ENCODE measurements at regions not wholly inside any gene's neighbourhood (a gene's known extent, or its start where the extent isn't known, plus 50 kb on each side); places are given as distances from the start of the nearest gene placed in this dataset.
"Not testable (repeated sequence)": the region's sequence is repeated elsewhere in the genome, so short reads cannot be mapped to it uniquely, and the experiment has no call there.

- DNase-seq (ENCODE audit: low read depth in 2 of 2), result no peak
Observed at GRCh38 chr6:133047706-133048105, 193.5 kb upstream of the EYA4 start.

GRCh38 chr6:133051240-133051639, 189.9 kb upstream of the EYA4 start:
- DNase-seq (ENCODE audit: low read depth in 2 of 2), result no peak

DNA sequence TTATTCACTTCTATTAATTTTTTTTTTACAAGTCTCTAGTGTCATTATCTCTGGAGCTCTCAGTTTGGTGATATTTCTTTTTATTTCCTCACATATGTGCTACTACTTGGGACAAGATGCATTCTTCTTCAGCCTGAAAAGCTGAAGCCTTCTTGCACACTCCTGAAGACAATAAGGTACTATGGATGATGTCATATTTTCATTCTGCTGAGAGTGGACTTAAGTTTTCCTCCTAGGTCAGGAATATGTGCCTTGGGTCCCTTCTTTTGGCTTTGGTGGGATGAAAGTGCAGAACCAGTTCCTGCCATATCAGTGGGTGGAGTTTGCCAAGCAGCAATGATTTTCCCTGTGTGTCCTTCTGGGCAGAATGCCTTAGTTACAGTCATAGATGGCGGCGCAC, 188.7 kb upstream of the EYA4 start:
- DNase-seq (ENCODE audit: low read depth in 2 of 2), result no peak

DNA sequence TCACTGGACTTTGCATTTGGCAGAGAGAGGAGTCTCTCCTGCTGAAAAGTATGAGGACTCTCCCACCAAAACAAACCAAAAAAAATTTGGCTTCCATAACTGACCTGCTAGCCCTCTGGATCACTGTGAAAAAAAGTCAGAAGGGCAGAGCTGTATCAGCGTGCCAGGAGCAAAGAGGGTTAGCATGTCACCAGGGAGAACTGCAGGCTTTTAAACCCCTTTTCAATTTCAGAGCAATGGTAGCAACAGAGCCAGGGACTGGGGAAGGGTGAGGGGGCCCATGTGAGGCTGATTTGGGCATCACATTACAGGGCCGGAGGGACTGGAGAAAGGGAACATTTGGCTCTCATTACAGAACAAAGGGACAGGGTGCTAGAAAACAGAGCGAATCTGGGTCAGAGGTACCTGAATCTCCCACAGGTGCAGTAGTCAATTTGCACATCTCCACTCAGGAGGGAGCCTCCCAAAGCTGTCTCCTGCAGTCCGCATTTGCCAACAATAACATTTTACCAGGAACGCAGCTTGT, 185.7 kb upstream of the EYA4 start:
- DNase-seq (ENCODE audit: low read depth in 2 of 2), result no peak

DNA sequence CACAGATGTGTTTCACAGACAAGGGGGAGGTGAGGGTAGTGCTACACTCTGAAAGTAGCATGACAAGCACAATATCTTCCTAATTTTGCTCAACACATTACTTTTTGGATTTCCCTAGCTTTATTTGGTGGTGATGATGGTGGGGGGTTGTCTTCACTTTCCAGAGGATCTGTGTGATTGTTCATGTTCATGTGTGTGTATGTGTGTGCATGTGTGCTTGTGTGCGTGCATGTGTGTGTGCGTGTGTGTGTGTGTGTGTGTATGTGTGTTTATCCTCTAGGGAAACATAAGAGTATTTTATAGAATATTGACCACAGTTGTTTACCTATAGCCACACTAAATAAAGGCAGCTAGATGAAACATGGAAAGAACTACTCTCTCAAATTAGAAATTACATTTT, 183.8 kb upstream of the EYA4 start:
- DNase-seq (ENCODE audit: low read depth in 2 of 2), result no peak

- no peak for DNase-seq (ENCODE audit: low read depth in 2 of 2)
Observed at GRCh38 chr6:133062077-133062476, 179.1 kb upstream of the EYA4 start.

DNA sequence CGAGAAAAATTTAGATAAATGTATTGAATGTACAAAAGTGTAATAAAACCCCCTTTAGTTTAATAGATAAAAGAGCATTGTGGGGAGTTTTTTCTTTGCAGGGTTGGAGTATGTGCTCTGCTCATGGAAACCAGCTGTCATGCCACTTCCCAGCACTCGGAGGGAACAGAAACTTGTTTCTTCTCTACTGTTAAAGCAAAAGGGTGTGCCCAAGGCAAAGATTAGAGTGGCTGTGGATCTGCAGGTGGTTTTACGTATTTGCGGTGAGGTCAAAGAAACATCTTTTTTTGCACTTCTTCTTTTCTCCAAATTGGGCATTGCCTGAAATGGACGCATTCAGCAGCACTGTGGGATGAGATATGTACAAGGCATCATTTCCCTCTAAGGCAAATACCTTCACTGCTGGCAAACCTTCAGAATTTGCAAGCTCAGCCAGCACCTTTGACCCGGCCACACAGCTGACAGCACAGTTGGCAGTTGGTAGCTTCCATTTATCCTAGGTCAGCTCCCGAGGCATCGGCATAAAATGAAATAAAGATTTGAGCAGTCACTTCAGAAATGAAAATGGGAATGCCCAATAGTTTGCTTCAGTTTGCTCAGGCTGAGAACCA, 178.4 kb upstream of the EYA4 start:
- DNase-seq (ENCODE audit: low read depth in 2 of 2), result no peak

DNA sequence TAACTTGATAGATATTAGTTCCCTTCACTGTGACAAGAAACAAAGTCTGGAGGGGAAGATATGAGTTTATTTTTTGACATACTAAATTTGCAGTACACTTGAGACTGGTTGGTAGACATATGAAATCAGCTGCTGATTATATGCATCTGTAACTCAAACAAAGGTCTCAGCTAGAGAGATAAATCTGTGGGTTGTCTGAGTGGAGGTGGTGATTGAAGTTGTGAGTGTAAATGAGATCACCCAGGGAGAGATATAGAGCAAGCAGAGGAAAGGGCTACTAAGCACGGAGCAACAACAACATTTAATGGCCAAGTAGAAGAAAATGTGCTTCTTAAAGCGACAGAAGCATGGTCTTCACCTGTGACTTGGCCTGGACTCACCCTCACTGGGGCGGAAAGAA, 173.2 kb upstream of the EYA4 start:
- no peak for DNase-seq (ENCODE audit: low read depth in 2 of 2)

DNA sequence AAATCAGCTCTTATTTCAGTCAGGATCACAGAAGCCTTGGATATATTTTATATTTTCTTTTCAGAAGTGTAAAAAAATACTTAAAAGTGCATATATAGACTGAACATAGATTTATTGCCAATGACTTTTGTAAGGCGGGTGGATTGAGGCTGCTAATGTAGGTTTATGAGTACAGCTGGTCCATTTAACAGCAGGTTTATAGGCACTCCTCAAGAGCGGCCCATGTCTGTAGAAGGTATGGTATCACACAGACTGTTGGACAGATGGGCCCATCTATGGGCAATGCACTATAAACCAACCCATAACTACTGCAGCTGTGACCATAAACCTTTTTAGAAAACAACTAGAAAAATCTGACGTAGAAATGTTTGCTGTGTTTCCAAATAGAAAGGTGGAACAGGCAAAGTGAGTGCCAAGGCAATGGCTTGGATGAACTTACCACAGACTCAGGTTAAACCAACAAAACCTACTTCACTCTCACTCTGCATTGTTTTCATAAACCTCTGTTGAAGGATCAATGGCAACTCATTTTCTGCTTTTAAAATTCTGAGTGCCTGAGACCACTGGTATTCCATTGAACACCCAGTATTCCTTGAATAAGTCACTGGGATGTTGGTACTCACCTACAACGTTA, 170.6 kb upstream of the EYA4 start:
- DNase-seq (ENCODE audit: low read depth in 2 of 2), result no peak

DNA sequence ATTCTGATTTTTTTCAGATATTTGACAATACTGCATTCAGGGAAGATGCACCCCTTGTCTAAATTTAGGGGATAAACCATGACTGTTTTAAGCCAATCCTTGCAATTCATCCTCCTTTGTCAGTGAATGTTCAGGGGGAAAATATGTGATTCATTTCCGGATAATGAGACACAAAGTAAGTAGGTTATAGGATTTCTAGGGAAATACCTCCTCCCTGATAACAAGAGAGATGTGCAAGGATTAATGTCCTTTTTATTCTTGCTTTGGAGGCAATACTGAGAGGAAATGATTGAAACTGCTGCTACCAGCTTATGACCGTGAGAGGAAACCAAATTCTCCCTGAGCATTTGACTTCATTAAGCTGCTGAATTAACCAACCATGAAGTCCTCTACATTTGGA, 161.3 kb upstream of the EYA4 start:
- no peak for DNase-seq (ENCODE audit: low read depth in 2 of 2)

- no peak for DNase-seq (ENCODE audit: low read depth in 2 of 2)
Observed at GRCh38 chr6:133083248-133083967, 157.7 kb upstream of the EYA4 start.

GRCh38 chr6:133085471-133085870, 155.7 kb upstream of the EYA4 start:
- DNase-seq (ENCODE audit: low read depth in 2 of 2), result no peak

DNA sequence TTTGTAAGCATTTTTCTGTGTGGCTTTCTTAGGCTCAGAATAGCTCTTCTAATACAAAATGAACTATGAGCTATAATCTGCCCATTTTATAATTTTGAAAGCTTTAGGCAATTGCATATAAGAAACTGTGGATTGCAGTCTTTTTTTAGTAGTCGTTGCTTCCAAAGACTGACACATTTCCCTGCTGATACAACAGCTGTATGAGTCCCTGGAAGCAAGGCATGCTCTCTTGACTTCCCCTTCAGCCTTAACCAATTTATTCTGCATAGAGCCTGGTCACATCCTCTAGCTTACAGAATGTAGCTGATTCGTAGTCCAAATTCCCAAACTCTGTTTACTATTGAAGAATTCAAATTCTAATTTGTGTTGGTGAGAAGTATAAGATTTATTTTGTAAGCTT, 155.3 kb upstream of the EYA4 start:
- DNase-seq (ENCODE audit: low read depth in 2 of 2), result no peak

DNA sequence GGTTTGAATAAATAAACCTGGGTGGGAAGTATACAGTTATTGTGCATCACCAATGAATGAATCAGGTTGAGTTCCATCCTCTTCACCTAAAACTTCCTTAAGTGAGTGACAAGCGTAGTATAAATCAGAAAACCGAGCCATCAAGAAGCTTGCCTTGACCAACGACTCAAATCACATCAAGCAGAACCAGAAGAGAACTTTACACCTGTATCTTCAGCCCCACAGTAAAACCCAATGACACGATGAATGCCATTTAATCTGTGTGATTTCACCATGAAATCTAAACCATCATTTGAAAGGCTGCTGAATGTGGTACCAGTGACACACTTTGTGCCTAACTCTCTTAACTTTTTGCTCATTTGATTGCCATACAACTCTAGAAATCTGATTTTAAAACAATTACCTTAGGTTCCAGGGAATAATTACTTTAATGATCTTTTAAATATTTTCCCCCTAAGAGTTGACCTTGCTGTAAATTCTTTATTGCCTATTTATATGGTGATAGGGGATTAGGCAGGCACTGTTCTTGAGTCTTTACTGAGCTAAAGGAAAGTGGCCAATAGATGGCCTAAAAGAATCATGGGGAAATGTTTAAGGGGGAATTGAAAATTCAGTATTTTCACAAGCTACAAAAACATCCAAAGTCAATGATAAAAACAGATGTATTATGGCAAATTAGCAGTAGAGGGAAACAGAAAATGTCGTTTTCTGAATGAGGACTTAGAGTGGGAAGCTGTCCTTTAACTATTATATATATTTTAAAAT, 152.0 kb upstream of the EYA4 start:
- no peak for DNase-seq (ENCODE audit: low read depth in 2 of 2)

DNA sequence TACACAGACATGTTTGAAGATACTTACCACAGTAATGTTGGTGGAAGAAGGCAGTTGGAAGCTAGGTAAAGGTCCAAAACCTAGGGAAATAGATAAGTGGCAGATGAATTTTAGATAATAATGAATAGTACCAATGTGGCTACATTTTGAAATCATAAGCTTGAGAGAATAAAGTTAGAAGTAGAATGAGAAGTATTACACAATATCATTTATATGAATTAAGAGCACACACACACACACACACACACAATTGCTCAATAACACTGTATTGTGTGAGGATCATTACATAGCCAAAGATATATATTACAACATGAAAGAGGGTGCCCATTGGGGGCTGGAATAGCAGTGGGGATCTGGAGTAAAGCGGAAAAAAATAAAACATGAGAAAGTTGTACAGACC, 149.0 kb upstream of the EYA4 start:
- DNase-seq (ENCODE audit: low read depth in 2 of 2), result no peak

DNA sequence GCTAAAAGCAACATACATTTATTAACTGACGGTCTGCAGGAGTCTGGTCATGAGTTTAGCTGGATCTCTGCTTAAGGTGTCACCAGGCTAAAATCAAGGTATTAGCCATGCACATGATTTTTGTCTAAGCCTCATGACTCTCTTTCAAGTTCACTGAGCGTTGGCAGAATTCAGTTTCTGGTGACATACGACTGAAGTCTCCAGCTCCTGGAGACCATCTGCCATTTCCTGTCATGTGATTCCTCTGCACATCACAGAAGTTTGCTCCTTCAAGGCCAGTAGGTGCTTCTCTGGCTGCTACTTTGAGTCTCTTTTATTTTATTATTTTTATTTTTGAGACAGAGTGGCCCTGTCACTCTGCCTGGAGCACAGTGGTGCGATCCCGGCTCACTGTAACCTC, 148.4 kb upstream of the EYA4 start:
- DNase-seq (ENCODE audit: low read depth in 2 of 2), result no peak

DNA sequence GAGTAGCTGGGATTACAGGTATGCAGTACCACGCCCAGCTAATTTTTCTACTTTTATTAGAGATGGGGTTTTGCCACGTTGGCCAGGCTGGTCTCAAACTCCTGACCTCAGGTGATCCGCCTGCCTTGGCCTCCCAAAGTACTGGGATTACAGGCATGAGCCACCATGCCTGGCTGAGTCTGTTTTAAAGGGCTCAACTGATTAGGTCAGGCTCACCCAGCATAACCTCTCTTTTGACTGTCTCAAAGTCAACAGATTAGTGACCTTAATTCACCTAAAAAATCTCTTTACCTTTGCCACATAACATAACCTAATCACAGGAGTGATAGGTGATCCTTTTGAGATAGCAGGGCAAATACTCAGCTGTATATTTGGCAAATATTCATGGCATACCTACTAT, 147.9 kb upstream of the EYA4 start:
- not testable (repeated sequence) for DNase-seq (ENCODE audit: low read depth in 2 of 2)

GRCh38 chr6:133093956-133094355, 147.2 kb upstream of the EYA4 start:
- DNase-seq (ENCODE audit: low read depth in 2 of 2), result no peak

DNA sequence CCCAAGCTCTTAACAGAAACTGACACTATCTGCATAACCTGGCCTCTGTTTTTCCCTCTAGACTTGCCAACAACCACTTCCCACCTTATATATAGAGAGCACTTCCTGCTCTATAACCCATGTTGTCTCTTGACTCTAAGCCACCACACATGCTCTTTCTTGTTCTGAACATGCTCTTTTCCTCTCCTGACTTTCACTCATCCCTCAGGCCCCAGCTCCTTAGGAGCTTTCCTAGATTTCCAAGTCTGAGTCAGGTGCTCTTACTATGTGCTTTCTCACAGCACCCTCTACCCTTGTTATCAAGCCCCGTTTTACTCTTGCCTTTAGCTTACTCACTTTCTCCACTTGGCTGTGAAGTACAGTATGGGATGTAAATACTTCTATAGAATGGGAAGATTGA, 143.9 kb upstream of the EYA4 start:
- DNase-seq (ENCODE audit: low read depth in 2 of 2), result no peak

- DNase-seq (ENCODE audit: low read depth in 2 of 2), result no peak
Observed at GRCh38 chr6:133099573-133099972, 141.6 kb upstream of the EYA4 start.

GRCh38 chr6:133100865-133101264, 140.3 kb upstream of the EYA4 start:
- DNase-seq (ENCODE audit: low read depth in 2 of 2), result no peak

- no peak for DNase-seq (ENCODE audit: low read depth in 2 of 2)
Observed at GRCh38 chr6:133101790-133102189, 139.4 kb upstream of the EYA4 start.
